ACHN (cell line): ENCODE measurements at regions not wholly inside any gene's neighbourhood (a gene's known extent, or its start where the extent isn't known, plus 50 kb on each side); places are given as distances from the start of the nearest gene placed in this dataset.
A peak's percentile ranks its signal among the peaks of the same experiment; 100 is the strongest.
"Not testable (repeated sequence)": the region's sequence is repeated elsewhere in the genome, so short reads cannot be mapped to it uniquely, and the experiment has no call there.

Source experiments
- DNase-seq: peaks from one replicate; pipeline ENCODE4 v3.0.0-alpha.2; 2015
- in situ Hi-C: cut with HindIII; loops from 2 replicates; pipeline ENCODE4 v1.10.0; 2017; ENCODE audit warnings: low sequenced_read_pairs, low pct_ligation_motif_present, low pct_unique_long_range_greater_than_20kb

- no peak for DNase-seq
- in situ Hi-C loops, result no loop called here
Observed at GRCh38 chrX:82711457-82711856, 796.6 kb upstream of the POU3F4 start.

DNA sequence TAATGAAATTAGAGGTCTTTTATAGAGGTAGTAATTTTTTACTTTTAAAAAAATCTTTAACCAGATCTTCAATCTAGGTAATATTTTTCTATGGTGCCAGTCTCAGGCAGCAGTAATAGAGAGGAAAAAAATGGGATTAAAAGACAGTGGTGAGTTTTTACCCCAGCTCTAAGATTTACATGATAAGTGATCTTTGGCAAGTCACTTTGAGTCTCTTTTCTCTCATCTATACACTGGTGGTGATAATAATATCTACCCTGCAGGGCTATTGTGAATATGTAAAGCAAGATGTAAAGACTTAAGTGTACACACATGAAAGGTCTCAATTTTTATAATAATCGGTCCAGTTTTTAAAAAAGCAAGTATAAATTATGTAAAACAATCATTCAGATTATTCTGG, 786.2 kb upstream of the POU3F4 start:
- in situ Hi-C loops, result no loop called here
- DNase-seq, result no peak

GRCh38 chrX:82723806-82724205, 784.3 kb upstream of the POU3F4 start:
- in situ Hi-C loops, result no loop called here
- no peak for DNase-seq

DNA sequence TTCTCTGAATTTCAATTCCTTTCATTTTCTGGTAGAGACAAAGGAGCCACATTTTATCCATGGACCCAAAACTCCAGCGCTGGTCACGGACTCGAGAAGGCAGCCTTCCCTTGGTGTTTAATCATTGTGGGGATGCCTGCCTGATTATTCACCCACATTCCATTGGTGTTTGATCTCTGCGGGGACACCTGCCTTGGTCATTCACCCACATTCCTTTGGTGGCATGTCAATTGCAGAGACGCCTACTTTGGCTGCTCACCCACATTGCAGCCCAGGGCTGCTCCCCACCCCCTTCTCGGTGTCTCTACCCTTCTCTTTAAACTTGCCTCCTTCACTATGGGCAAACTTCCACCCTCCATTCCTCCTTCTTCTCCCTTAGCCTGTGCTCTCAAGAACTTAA, 780.7 kb upstream of the POU3F4 start:
- in situ Hi-C loops, result not testable (repeated sequence)
- peak; percentile 80 for DNase-seq

DNA sequence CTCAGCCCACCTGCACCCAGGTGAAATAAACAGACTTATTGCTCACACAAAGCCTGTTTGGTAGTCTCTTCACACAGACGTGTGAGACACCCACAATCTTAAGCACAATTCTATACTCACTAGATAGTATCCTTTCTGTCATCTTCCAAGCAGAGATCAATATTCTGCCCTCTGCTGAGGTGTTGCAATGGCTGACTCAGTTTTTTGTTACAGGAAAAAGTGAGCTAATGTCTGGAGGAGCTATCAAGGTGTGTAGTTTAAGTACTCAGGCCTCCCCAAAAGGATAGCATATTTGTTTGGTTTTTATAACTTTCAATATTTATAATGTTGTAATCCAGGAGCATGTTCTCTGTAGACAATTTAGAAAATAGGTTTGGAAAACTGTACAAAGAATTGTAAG, 775.2 kb upstream of the POU3F4 start:
- DNase-seq, result no peak
- in situ Hi-C loops, result no loop called here

GRCh38 chrX:82734140-82734539, 774.0 kb upstream of the POU3F4 start:
- in situ Hi-C loops, result no loop called here
- no peak for DNase-seq

GRCh38 chrX:82738313-82738712, 769.8 kb upstream of the POU3F4 start:
- in situ Hi-C loops, DNase-seq: not testable (repeated sequence)

- in situ Hi-C loops, result no loop called here
- DNase-seq, result no peak
Observed at GRCh38 chrX:82742351-82742750, 765.7 kb upstream of the POU3F4 start.

GRCh38 chrX:82745725-82746124, 762.4 kb upstream of the POU3F4 start:
- peak; percentile 33 for DNase-seq
- in situ Hi-C loops, result not testable (repeated sequence)

DNA sequence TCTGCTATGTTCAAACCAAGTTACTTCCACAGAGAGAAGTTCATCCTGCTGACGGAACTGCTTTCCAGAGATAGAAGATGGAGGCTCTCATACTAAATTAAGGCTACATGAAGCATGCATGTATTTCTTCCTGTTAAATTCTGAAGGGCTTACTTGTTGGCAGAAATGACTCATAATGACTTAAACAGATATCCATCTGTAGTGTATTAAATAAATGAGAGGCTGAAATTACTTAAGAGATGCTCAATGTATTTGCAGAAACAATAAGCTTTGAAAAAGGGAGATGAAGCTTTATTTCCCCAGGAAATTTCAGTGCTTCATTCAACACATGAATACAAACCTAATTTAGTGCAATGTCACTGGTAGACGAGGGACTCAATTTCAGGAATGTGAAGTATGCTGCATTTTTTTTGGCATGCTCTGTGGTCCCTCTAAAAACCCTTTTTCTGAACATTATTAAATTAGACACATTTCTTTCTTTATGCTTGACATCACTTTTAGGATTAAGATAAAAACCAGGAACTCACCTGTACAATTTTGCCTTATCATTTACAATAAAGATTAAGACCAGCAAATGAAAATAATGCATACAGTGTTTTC, 759.1 kb upstream of the POU3F4 start:
- in situ Hi-C loops, result no loop called here
- DNase-seq, result peak; percentile 10

GRCh38 chrX:82756272-82756671, 751.8 kb upstream of the POU3F4 start:
- in situ Hi-C loops, result no loop called here
- DNase-seq, result no peak

DNA sequence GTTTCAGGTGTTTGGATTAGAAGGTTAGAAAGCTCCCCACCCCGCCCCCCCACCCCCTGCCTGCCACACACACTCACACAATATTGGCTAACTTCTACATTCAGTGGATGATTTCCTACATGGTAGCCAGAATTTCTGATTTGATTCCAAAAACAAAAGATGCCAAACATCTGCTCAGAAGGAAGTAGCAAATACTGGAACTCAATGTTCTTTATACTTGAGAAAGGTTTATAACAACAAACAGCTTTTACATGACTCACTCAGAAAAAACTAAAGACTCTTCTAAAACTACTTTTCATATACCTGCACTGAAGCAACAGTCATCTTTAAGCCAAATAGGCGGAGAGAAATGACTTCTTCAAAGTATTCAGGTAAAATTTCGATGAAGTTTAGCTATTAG, 750.5 kb upstream of the POU3F4 start:
- DNase-seq, result no peak
- in situ Hi-C loops, result no loop called here

- DNase-seq, result no peak
- in situ Hi-C loops, result no loop called here
Observed at GRCh38 chrX:82764521-82764920, 743.6 kb upstream of the POU3F4 start.

- in situ Hi-C loops, result no loop called here
- DNase-seq, result no peak
Observed at GRCh38 chrX:82765811-82766210, 742.3 kb upstream of the POU3F4 start.

- in situ Hi-C loops, result no loop called here
- DNase-seq, result no peak
Observed at GRCh38 chrX:82775426-82775825, 732.7 kb upstream of the POU3F4 start.

- in situ Hi-C loops, result no loop called here
- DNase-seq, result no peak
Observed at GRCh38 chrX:82782014-82782413, 726.1 kb upstream of the POU3F4 start.

DNA sequence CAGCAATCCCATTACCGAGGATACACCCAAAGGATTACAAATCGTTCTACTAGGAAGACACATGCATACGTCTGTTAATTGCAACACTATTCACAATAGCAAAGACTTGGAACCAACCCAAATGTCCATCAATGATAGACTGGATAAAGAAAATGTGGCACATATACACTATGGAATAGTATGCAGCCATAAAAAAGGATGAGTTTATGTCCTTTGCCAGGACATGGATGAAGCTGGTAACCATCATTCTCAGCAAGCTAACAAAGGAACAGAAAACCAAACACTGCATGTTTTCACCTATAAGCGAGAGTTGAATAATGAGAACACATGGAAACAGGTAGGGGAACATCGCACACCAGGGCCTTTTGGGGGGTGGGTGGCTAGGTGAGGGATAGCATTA, 695.2 kb upstream of the POU3F4 start:
- DNase-seq, in situ Hi-C loops: not testable (repeated sequence)

GRCh38 chrX:82813671-82814078, 694.4 kb upstream of the POU3F4 start:
- peak; percentile 73 for DNase-seq
- in situ Hi-C loops, result no loop called here

- in situ Hi-C loops, result no loop called here
- no peak for DNase-seq
Observed at GRCh38 chrX:82816001-82816400, 692.1 kb upstream of the POU3F4 start.

- DNase-seq, result no peak
- in situ Hi-C loops, result no loop called here
Observed at GRCh38 chrX:82816562-82816961, 691.5 kb upstream of the POU3F4 start.

- in situ Hi-C loops, result no loop called here
- DNase-seq, result no peak
Observed at GRCh38 chrX:82842286-82842685, 665.8 kb upstream of the POU3F4 start.
